MM.1S (cell line): ENCODE measurements at regions not wholly inside any gene's neighbourhood (a gene's known extent, or its start where the extent isn't known, plus 50 kb on each side); places are given as distances from the start of the nearest gene placed in this dataset.

Experiments used
- DNase-seq: peaks from one replicate; pipeline ENCODE4 v3.0.0-alpha.2; 2015
- H2AFZ ChIP-seq: fragments of 300-600 bp; sonication (generic); 2 replicates; pipeline ENCODE4 v1.6.0; 2016; ENCODE audit warnings: antibody characterized with exemption, low read length
- H3F3A ChIP-seq: fragments of 300-600 bp; sonication (generic); 2 replicates; pipeline ENCODE4 v1.6.1; 2016; ENCODE audit warnings: mild to moderate bottlenecking, antibody characterized with exemption, low read length, moderate library complexity, mixed read lengths; ENCODE audit not compliant: insufficient read depth
- H3K27ac ChIP-seq: fragments of 300-600 bp; sonication (generic); 2 replicates; pipeline ENCODE4 v1.5.1; 2016; ENCODE audit warnings: mild to moderate bottlenecking, low read length
- H3K27me3 ChIP-seq: fragments of 300-600 bp; sonication (generic); replicated peaks from 2 replicates; pipeline ENCODE4 v1.6.0; 2016; ENCODE audit warnings: low read length; ENCODE audit not compliant: insufficient read depth
- H3K36me3 ChIP-seq: fragments of 300-600 bp; sonication (generic); replicated peaks from 2 replicates; pipeline ENCODE4 v1.6.1; 2016; ENCODE audit warnings: mild to moderate bottlenecking, low read length, mixed read lengths; ENCODE audit not compliant: insufficient read depth
- H3K4me1 ChIP-seq: fragments of 300-600 bp; sonication (generic); 2 replicates; pipeline ENCODE4 v1.6.1; 2016; ENCODE audit warnings: low read length, mixed read lengths
- H3K4me2 ChIP-seq: fragments of 300-600 bp; sonication (generic); 2 replicates; pipeline ENCODE4 v1.6.0; 2016; ENCODE audit warnings: low read depth, low read length
- H3K4me3 ChIP-seq: fragments of 300-600 bp; sonication (generic); 2 replicates; pipeline ENCODE4 v1.5.1; 2016; ENCODE audit warnings: low read length, mixed read lengths
- H3K79me2 ChIP-seq: fragments of 300-600 bp; sonication (generic); 2 replicates; pipeline ENCODE4 v1.6.1; 2016; ENCODE audit warnings: mixed run types, low read length, mixed read lengths
- H3K9ac ChIP-seq: fragments of 300-600 bp; sonication (generic); 2 replicates; pipeline ENCODE4 v1.6.1; 2016; ENCODE audit warnings: low read length, mixed read lengths
- H3K9me2 ChIP-seq: fragments of 300-600 bp; sonication (generic); replicated peaks from 2 replicates; pipeline ENCODE4 v1.6.1; 2016; ENCODE audit warnings: mild to moderate bottlenecking, low read length, mixed read lengths; ENCODE audit not compliant: insufficient read depth
- H3K9me3 ChIP-seq: fragments of 300-600 bp; sonication (generic); replicated peaks from 2 replicates; pipeline ENCODE4 v1.6.1; 2016; ENCODE audit warnings: mild to moderate bottlenecking, low read length, mixed read lengths; ENCODE audit not compliant: insufficient read depth
- H4K20me1 ChIP-seq: fragments of 300-600 bp; sonication (generic); 2 replicates; pipeline ENCODE4 v1.6.1; 2016; ENCODE audit warnings: mild to moderate bottlenecking, low read length, moderate library complexity, mixed read lengths; ENCODE audit not compliant: insufficient read depth
- EZH2 ChIP-seq: fragments of 300-600 bp; sonication (generic); optimal IDR thresholded peaks from 2 replicates; pipeline ENCODE3; 2017; ENCODE audit warnings: low read depth, mild to moderate bottlenecking, antibody characterized with exemption, low read length, mixed read lengths
- EZH2phosphoT487 ChIP-seq: fragments of 300-600 bp; sonication (generic); IDR thresholded peaks from 2 replicates; pipeline ENCODE4 v1.6.1; 2018; ENCODE audit warnings: antibody characterized with exemption, low read length
- TF ChIP-seq, protein P1 (sequence below): fragments of 300-600 bp; sonication (generic); IDR thresholded peaks from 2 replicates; pipeline ENCODE4 v1.5.1; 2016; ENCODE audit warnings: antibody characterized with exemption, low read length, mixed read lengths

- DNase-seq: no peak
- Histone ChIP-seq H3K36me3 (no peaks in the 10 kb centered on the region), H4K20me1 (no peaks in the 10 kb centered on the region), H3K79me2 (no peaks in the 10 kb centered on the region), H3K4me1 (no peaks in the 10 kb centered on the region), H3K27me3 (no peaks in the 10 kb centered on the region), H2AFZ (no peak overlapping the region), H3K4me3 (no peak overlapping the region), H3K9ac (no peak overlapping the region), H3K9me2 (no peaks in the 10 kb centered on the region), H3K27ac (no peak overlapping the region), H3K9me3 (no peaks in the 10 kb centered on the region), H3K4me2 (no peak overlapping the region), H3F3A (no peaks in the 10 kb centered on the region)
- TF ChIP-seq, protein P1, sequence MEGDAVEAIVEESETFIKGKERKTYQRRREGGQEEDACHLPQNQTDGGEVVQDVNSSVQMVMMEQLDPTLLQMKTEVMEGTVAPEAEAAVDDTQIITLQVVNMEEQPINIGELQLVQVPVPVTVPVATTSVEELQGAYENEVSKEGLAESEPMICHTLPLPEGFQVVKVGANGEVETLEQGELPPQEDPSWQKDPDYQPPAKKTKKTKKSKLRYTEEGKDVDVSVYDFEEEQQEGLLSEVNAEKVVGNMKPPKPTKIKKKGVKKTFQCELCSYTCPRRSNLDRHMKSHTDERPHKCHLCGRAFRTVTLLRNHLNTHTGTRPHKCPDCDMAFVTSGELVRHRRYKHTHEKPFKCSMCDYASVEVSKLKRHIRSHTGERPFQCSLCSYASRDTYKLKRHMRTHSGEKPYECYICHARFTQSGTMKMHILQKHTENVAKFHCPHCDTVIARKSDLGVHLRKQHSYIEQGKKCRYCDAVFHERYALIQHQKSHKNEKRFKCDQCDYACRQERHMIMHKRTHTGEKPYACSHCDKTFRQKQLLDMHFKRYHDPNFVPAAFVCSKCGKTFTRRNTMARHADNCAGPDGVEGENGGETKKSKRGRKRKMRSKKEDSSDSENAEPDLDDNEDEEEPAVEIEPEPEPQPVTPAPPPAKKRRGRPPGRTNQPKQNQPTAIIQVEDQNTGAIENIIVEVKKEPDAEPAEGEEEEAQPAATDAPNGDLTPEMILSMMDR: no peak
- TF ChIP-seq EZH2 (no peak), EZH2phosphoT487 (no peak)
Measured at GRCh38 chr3:148360051-148360450, 337.7 kb upstream of the AGTR1 start.

DNA sequence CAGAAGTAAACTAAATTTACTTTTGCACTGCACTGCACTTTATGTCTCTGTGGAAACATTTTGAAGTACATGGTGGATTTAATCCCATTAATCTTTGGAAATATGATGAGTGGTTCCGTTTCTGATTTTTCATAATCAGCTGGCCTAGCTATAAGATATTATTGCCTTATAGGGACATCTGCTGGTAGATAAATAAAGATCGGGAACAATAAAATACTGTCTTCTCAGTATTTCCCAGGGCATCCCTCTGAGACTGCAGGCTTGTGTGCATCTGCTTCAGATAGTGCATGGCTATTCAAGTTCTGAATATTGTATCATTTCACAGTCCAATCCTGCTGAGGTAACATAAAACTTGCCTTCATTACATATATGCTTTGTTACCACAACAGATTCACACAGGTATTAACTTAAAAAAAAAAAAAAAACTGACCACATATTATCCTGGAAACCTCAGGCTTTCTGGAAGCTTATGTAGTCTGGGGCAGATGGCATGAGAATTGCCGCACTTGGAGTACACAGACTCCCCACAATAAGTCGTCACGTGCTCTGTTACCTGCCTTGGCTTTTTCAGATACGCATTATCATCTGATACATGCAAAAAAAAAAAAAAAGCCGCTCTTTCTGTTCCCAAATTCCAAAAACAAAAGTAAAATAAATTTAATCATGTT is 330.8 kb upstream of the AGTR1 start:
- no peaks in the 10 kb centered on the region for H3K9me2 ChIP-seq
- no peak overlapping the region for H3K4me2 ChIP-seq
- H3K4me1 ChIP-seq: no peaks in the 10 kb centered on the region
- no peaks in the 10 kb centered on the region for H3K27me3 ChIP-seq
- no peaks in the 10 kb centered on the region for H3K9me3 ChIP-seq
- peak; percentile 20 for DNase-seq
- H3K36me3 ChIP-seq: no peaks in the 10 kb centered on the region
- no peak for TF ChIP-seq EZH2
- TF ChIP-seq, protein P1: peak; percentile 31
- H3F3A ChIP-seq: no peaks in the 10 kb centered on the region
- no peaks in the 10 kb centered on the region for H4K20me1 ChIP-seq
- no peak overlapping the region for H2AFZ ChIP-seq
- H3K9ac ChIP-seq: no peak overlapping the region
- H3K79me2 ChIP-seq: no peaks in the 10 kb centered on the region
- no peak overlapping the region for H3K27ac ChIP-seq
- no peak overlapping the region for H3K4me3 ChIP-seq

- no peak overlapping the region; the same call in 1 of the 2 replicates for H2AFZ ChIP-seq
- DNase-seq: no peak
- no peaks in the 10 kb centered on the region for H3F3A ChIP-seq
- no peaks in the 10 kb centered on the region for H3K9me2 ChIP-seq
- H3K27ac ChIP-seq: no peak overlapping the region
- TF ChIP-seq, protein P1: no peak
- TF ChIP-seq EZH2: no peak
- TF ChIP-seq EZH2phosphoT487: no peak
- H4K20me1 ChIP-seq: no peaks in the 10 kb centered on the region
- H3K4me2 ChIP-seq: no peak overlapping the region
- H3K27me3 ChIP-seq: no peaks in the 10 kb centered on the region
- no peaks in the 10 kb centered on the region for H3K36me3 ChIP-seq
- H3K79me2 ChIP-seq: no peaks in the 10 kb centered on the region
- H3K4me1 ChIP-seq: no peaks in the 10 kb centered on the region
- no peak overlapping the region for H3K4me3 ChIP-seq
- H3K9me3 ChIP-seq: no peaks in the 10 kb centered on the region
- H3K9ac ChIP-seq: no peak overlapping the region
Measured at GRCh38 chr3:148367756-148368155, 329.9 kb upstream of the AGTR1 start.
